Activated CD8-positive, alpha-beta T cell treated with anti-CD3 and anti-CD28 coated beads for 36 hours (primary cell): ENCODE measurements at regions not wholly inside any gene's neighbourhood (a gene's known extent, or its start where the extent isn't known, plus 50 kb on each side); places are given as distances from the start of the nearest gene placed in this dataset.

Experiments
- ATAC-seq: fragments of 200-7000 bp; cut with Tn5 transposase; one replicate; pipeline ENCODE4 v1.10.0; 2021; ENCODE audit warnings: mild to moderate bottlenecking, moderate library complexity
- CTCF ChIA-PET: fragments of 350-600 bp; sonication (Branson Sonifier 250); formaldehyde crosslinking; loops from one replicate; lab custom pipeline; 2021; ENCODE audit warnings: antibody characterized with exemption; lab: Charles Lee
- POLR2A ChIA-PET: fragments of 350-600 bp; sonication (Branson Sonifier 250); formaldehyde crosslinking; loops from one replicate; lab custom pipeline; 2021; ENCODE audit warnings: antibody characterized with exemption; lab: Charles Lee
- DNase-seq: peaks from one replicate; pipeline ENCODE4 v3.0.0-alpha.2; 2020
- H3K27ac Mint-ChIP-seq: one replicate; pipeline ENCODE4 v1.8.0; 2021; ENCODE audit warnings: mild to moderate bottlenecking, mixed read lengths
- H3K27me3 Mint-ChIP-seq: one replicate; pipeline ENCODE4 v1.8.0; 2021; ENCODE audit warnings: mixed read lengths
- H3K36me3 Mint-ChIP-seq: one replicate; pipeline ENCODE4 v1.8.0; 2021; ENCODE audit warnings: low read depth, mixed read lengths
- H3K4me1 Mint-ChIP-seq: one replicate; pipeline ENCODE4 v1.8.0; 2021; ENCODE audit warnings: low read depth, mixed read lengths
- H3K4me3 Mint-ChIP-seq: one replicate; pipeline ENCODE4 v1.8.0; 2021; ENCODE audit warnings: mild to moderate bottlenecking, moderate library complexity, mixed read lengths
- H3K9me3 Mint-ChIP-seq: one replicate; pipeline ENCODE4 v1.8.0; 2021; ENCODE audit warnings: mixed read lengths
- intact Hi-C: fragments of 100-400 bp; cut with micrococcal nuclease; formaldehyde crosslinking; loops from one replicate; pipeline ENCODE4 v1.10.0; 2022
- TF ChIP-seq, protein P1 (sequence below): fragments of 200-600 bp; IDR thresholded peaks from one replicate; pipeline ENCODE4 v1.8.0; 2022; ENCODE audit warnings: antibody characterized with exemption, mild to moderate bottlenecking

DNA sequence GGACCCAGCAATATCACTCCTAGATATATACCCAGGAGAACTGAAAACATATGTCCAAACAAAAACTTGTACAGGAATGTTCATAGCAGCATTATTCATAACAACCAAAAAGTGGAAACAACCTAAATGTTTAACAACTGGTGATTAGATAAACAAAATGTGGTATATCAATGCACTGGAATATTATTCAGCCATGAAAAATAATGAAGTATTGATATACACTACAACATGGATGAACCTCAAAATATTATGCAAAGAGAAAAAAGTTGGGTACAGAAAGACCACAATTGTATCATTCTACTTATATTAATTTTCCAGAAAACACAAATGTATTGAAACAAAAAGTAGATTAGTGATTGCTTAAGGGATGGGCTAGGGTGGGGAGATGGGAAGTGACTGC lies 498.6 kb downstream of the GRIN2A start:
- Mint-ChIP-seq H3K9me3 (peaks cover 10% of the 10 kb centered on the region), H3K27me3 (no peaks in the 10 kb centered on the region), H3K36me3 (no peaks in the 10 kb centered on the region), H3K4me1 (no peaks in the 10 kb centered on the region), H3K27ac (no peak overlapping the region), H3K4me3 (no peak overlapping the region)
- intact Hi-C loops = no loop called here
- DNase-seq = no peak
- ChIA-PET CTCF (no interaction called here), POLR2A (no interaction called here)
- TF ChIP-seq, protein P1, sequence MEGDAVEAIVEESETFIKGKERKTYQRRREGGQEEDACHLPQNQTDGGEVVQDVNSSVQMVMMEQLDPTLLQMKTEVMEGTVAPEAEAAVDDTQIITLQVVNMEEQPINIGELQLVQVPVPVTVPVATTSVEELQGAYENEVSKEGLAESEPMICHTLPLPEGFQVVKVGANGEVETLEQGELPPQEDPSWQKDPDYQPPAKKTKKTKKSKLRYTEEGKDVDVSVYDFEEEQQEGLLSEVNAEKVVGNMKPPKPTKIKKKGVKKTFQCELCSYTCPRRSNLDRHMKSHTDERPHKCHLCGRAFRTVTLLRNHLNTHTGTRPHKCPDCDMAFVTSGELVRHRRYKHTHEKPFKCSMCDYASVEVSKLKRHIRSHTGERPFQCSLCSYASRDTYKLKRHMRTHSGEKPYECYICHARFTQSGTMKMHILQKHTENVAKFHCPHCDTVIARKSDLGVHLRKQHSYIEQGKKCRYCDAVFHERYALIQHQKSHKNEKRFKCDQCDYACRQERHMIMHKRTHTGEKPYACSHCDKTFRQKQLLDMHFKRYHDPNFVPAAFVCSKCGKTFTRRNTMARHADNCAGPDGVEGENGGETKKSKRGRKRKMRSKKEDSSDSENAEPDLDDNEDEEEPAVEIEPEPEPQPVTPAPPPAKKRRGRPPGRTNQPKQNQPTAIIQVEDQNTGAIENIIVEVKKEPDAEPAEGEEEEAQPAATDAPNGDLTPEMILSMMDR = no peak
- no peak for ATAC-seq

GRCh38 chr16:9687737-9688319 lies 494.4 kb downstream of the GRIN2A start:
- Mint-ChIP-seq H3K36me3 (no peaks in the 10 kb centered on the region), H3K4me1 (no peaks in the 10 kb centered on the region), H3K4me3 (no peak overlapping the region), H3K9me3 (peaks cover 8% of the 10 kb centered on the region), H3K27me3 (no peaks in the 10 kb centered on the region), H3K27ac (no peak overlapping the region)
- DNase-seq (no peak), ATAC-seq (no peak)
- ChIA-PET POLR2A (no interaction called here), CTCF (no interaction called here)
- TF ChIP-seq, protein P1 = no peak
- intact Hi-C loops = no loop called here

DNA sequence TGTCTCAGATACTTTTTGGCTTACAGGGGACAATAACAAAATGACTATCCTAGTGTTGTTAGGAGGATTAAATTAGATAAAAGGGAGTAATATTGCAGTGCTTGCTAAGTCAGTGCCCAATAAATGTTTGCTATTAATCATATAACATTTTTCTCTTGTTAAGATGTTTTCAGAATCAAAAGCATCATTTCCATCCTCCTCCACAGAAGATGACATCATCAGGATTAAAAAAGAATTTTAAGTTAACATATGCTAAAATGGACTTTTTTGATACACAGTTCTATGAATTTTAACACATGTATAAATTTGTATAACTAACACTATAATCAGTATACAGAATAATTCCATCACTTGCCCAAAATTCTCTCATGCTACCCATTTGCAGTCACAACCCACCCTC lies 492.6 kb downstream of the GRIN2A start:
- ATAC-seq (no peak), DNase-seq (no peak)
- ChIA-PET CTCF (no interaction called here), POLR2A (no interaction called here)
- no peaks in the 10 kb centered on the region for H3K27me3 Mint-ChIP-seq
- no peaks in the 10 kb centered on the region for H3K4me1 Mint-ChIP-seq
- no peaks in the 10 kb centered on the region for H3K36me3 Mint-ChIP-seq
- no peak overlapping the region for H3K27ac Mint-ChIP-seq
- H3K9me3 Mint-ChIP-seq = no peaks in the 10 kb centered on the region
- TF ChIP-seq, protein P1 = no peak
- no peak overlapping the region for H3K4me3 Mint-ChIP-seq
- intact Hi-C loops = no loop called here

DNA sequence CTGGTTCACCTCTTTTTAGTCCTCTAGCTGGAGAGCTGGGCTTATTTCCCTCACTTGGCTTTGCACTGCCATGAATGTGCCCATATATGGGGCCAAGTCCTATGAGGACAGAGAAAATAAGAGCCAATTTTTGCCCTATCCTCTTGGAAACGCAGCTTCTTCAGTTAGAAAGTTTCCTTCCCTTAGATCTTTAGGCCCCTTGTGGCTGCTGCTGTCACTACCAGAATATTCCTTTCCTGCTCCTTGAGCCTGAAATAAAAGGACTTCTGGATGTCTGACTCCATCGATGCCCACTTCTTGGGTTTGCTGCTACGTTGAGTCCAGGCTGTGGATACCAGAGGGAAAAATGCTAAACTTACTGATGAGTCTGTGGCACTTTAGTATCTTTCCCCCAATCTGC lies 487.1 kb downstream of the GRIN2A start:
- POLR2A ChIA-PET = no interaction called here
- H3K27ac Mint-ChIP-seq = no peak overlapping the region
- DNase-seq (no peak), ATAC-seq (no peak)
- no peak overlapping the region for H3K4me3 Mint-ChIP-seq
- TF ChIP-seq, protein P1 = no peak
- H3K36me3 Mint-ChIP-seq = no peaks in the 10 kb centered on the region
- intact Hi-C loops = no loop called here
- H3K4me1 Mint-ChIP-seq = no peaks in the 10 kb centered on the region
- no peaks in the 10 kb centered on the region for H3K9me3 Mint-ChIP-seq
- CTCF ChIA-PET = interaction anchor here (1.0 kb wide), 1 partner anchor 23 kb away, joined by 3 read pairs; no protein-coding TSS in a partner anchor
- H3K27me3 Mint-ChIP-seq = peaks cover 1% of the 10 kb centered on the region
